HCT116 (cell line): ENCODE measurements at regions not wholly inside any gene's neighbourhood (a gene's known extent, or its start where the extent isn't known, plus 50 kb on each side); places are given as distances from the start of the nearest gene placed in this dataset.

Experiments
- ATAC-seq: fragments of 200-7000 bp; cut with Tn5 transposase; 2 replicates; pipeline ENCODE4 v1.9.1; 2020; ENCODE audit warnings: mild to moderate bottlenecking, moderate library complexity
- BruUV-seq: library from RNA; stranded (reverse); fragments of 400-500 nt; replicated peaks from 2 replicates; lab custom pipeline; 2021; lab: Mats Ljungman, UMichigan
- CTCF ChIA-PET: fragments of 300-600 bp; sonication (Branson Sonifier 250); formaldehyde crosslinking; loops from one replicate; lab custom pipeline; 2021; ENCODE audit warnings: antibody characterized with exemption; lab: Charles Lee
- POLR2A ChIA-PET: fragments of 300-600, 350-600 bp; sonication (Branson Sonifier 250); formaldehyde crosslinking; loops from one replicate; lab custom pipeline; 2021; ENCODE audit warnings: antibody characterized with exemption; lab: Charles Lee
- RAD21 ChIA-PET, 2 experiments: fragments of 300-600 bp; sonication (Branson Sonifier 250); formaldehyde crosslinking; loops; one replicate each; lab custom pipeline; 2023; ENCODE audit warnings: low total read pairs in 2 of 2; ENCODE audit not compliant: uncharacterized antibody in 2 of 2, unreplicated experiment in 2 of 2, low non-redundant PET in 1 of 2; lab: Charles Lee
- DNase-seq: peaks from one replicate; pipeline ENCODE4 v3.0.0-alpha.2; 2010; ENCODE audit warnings: low read depth, low spot score
- H2AFZ ChIP-seq: fragments of 200-600 bp; shearing (Covaris generic), sonication (generic); 2 replicates; pipeline ENCODE4 v1.6.1; 2017; ENCODE audit warnings: low read depth, mixed run types, mixed read lengths, antibody characterized with exemption, low read length; ENCODE audit not compliant: poor library complexity, severe bottlenecking
- H3K27ac ChIP-seq: 2 replicates; pipeline ENCODE4 v1.5.1; 2012; ENCODE audit warnings: low read depth, low read length
- H3K27me3 ChIP-seq: fragments of 200-600 bp; sonication (generic); 2 replicates; pipeline ENCODE4 v1.6.1; 2016; ENCODE audit warnings: mixed run types, low read length, mixed read lengths; ENCODE audit not compliant: insufficient read depth
- H3K36me3 ChIP-seq, 2 experiments: fragments of 200-500 bp in 1 of 2; fragments of 200-600 bp in 1 of 2; sonication (Bioruptor generic) in 1 of 2; sonication (generic) in 1 of 2; 2 replicates each; pipeline versions ENCODE4 v1.5.1 to v1.6.1; 2014 to 2016; ENCODE audit warnings: low read length in 2 of 2, inconsistent platforms in 1 of 2, mixed read lengths in 1 of 2, mixed run types in 1 of 2; ENCODE audit not compliant: insufficient read depth in 2 of 2, control insufficient read depth in 1 of 2
- H3K4me1 ChIP-seq, 2 experiments: fragments of 200-600 bp in 1 of 2; sonication (generic) in 1 of 2; 2 replicates each; pipeline versions ENCODE4 v1.5.1 to v1.6.1; 2012 to 2017; ENCODE audit warnings: low read length in 2 of 2, inconsistent platforms in 1 of 2, mild to moderate bottlenecking in 1 of 2, mixed read lengths in 1 of 2, mixed run types in 1 of 2, moderate library complexity in 1 of 2; ENCODE audit not compliant: insufficient read depth in 2 of 2, control insufficient read depth in 1 of 2
- H3K4me2 ChIP-seq: fragments of 200-600 bp; sonication (generic); 2 replicates; pipeline ENCODE4 v1.6.1; 2017; ENCODE audit warnings: mixed run types, low read length, mixed read lengths
- H3K4me3 ChIP-seq, 2 experiments: fragments of 200-600 bp in 1 of 2; sonication (generic) in 1 of 2; replicated peaks in 1 of 2; 2 replicates each; pipeline ENCODE4 v1.5.1; 2011 to 2016; ENCODE audit warnings: low read length in 2 of 2, control low read depth in 1 of 2, low read depth in 1 of 2, mild to moderate bottlenecking in 1 of 2, mixed read lengths in 1 of 2, mixed run types in 1 of 2
- H3K79me2 ChIP-seq: fragments of 200-600 bp; sonication (generic); 2 replicates; pipeline ENCODE4 v1.6.1; 2017; ENCODE audit warnings: mild to moderate bottlenecking, mixed run types, low read length, moderate library complexity, mixed read lengths; ENCODE audit not compliant: insufficient read depth
- H3K9ac ChIP-seq: fragments of 200-600 bp; sonication (generic); 2 replicates; pipeline ENCODE4 v1.6.1; 2016; ENCODE audit warnings: low read length, mixed read lengths
- H3K9me2 ChIP-seq: fragments of 200-600 bp; sonication (generic), shearing (Covaris generic); 2 replicates; pipeline ENCODE4 v1.6.1; 2017; ENCODE audit warnings: mixed run types, mild to moderate bottlenecking, moderate library complexity; ENCODE audit not compliant: insufficient read depth
- H3K9me3 ChIP-seq, 2 experiments: fragments of 200-500 bp in 1 of 2; fragments of 200-600 bp in 1 of 2; sonication (Bioruptor generic) in 1 of 2; sonication (generic) in 1 of 2; 2 replicates each; pipeline ENCODE4 v1.6.1; 2014 to 2017; ENCODE audit warnings: low read length in 2 of 2, mixed read lengths in 2 of 2, inconsistent platforms in 1 of 2, low read depth in 1 of 2, mild to moderate bottlenecking in 1 of 2, mixed run types in 1 of 2, moderate library complexity in 1 of 2; ENCODE audit not compliant: control insufficient read depth in 1 of 2, insufficient read depth in 1 of 2
- H4K20me1 ChIP-seq: fragments of 200-600 bp; sonication (generic), shearing (Covaris generic); 2 replicates; pipeline ENCODE4 v1.6.1; 2017; ENCODE audit warnings: mixed run types, mild to moderate bottlenecking, moderate library complexity; ENCODE audit not compliant: insufficient read depth
- CBX3 ChIP-seq: IDR thresholded peaks from 2 replicates; pipeline ENCODE4 v1.6.1; 2012; ENCODE audit warnings: low read depth
- EGR1 ChIP-seq: IDR thresholded peaks from 2 replicates; pipeline ENCODE4 v1.6.1; 2012; ENCODE audit warnings: low read depth
- EZH2 ChIP-seq: fragments of 200-600 bp; sonication (generic); IDR thresholded peaks from 2 replicates; pipeline ENCODE4 v1.6.1; 2017; ENCODE audit warnings: antibody characterized with exemption, mixed run types
- EZH2phosphoT487 ChIP-seq: fragments of 200-600 bp; IDR thresholded peaks from 2 replicates; pipeline ENCODE4 v1.6.1; 2018; ENCODE audit warnings: antibody characterized with exemption, borderline replicate concordance
- JUND ChIP-seq: IDR thresholded peaks from 2 replicates; pipeline ENCODE4 v1.6.1; 2012
- POLR2A ChIP-seq: IDR thresholded peaks from 2 replicates; pipeline ENCODE4 v1.7.0; 2011; ENCODE audit warnings: borderline replicate concordance; ENCODE audit not compliant: insufficient read depth, insufficient read length; ENCODE audit errors: extremely low read depth
- POLR2AphosphoS5 ChIP-seq: IDR thresholded peaks from 2 replicates; pipeline ENCODE4 v1.6.1; 2011; ENCODE audit warnings: mild to moderate bottlenecking, low read depth, low read length, moderate library complexity
- RAD21 ChIP-seq: IDR thresholded peaks from 2 replicates; pipeline ENCODE4 v1.6.1; 2012; ENCODE audit warnings: low read depth, mild to moderate bottlenecking
- SIN3A ChIP-seq: IDR thresholded peaks from 2 replicates; pipeline ENCODE4 v1.6.1; 2012; ENCODE audit warnings: low read depth
- SP1 ChIP-seq: IDR thresholded peaks from 2 replicates; pipeline ENCODE4 v1.6.1; 2012; ENCODE audit warnings: low read depth
- SRF ChIP-seq: IDR thresholded peaks from 2 replicates; pipeline ENCODE4 v1.6.1; 2012; ENCODE audit warnings: low read depth
- YY1 ChIP-seq: IDR thresholded peaks from 2 replicates; pipeline ENCODE4 v1.6.1; 2011; ENCODE audit warnings: low read length, low read depth, moderate library complexity, mild to moderate bottlenecking; ENCODE audit not compliant: insufficient replicate concordance; ENCODE audit errors: extremely low read depth
- ZFX ChIP-seq: fragments of 450-650 bp; IDR thresholded peaks from 2 replicates; pipeline ENCODE4 v1.6.1; 2017
- ZNF274 ChIP-seq: fragments of 200-500 bp; sonication (Bioruptor generic); IDR thresholded peaks from 2 replicates; pipeline ENCODE4 v1.6.1; 2014; ENCODE audit warnings: mild to moderate bottlenecking, low read depth, low read length, inconsistent platforms
- intact Hi-C: fragments of 100-400 bp; cut with micrococcal nuclease; formaldehyde crosslinking; loops from 2 replicates; pipeline ENCODE4 v1.10.0; 2022
- TF ChIP-seq, protein P1 (sequence below): IDR thresholded peaks from 2 replicates; pipeline ENCODE4 v1.6.1; 2012
- TF ChIP-seq, protein P2 (sequence below): IDR thresholded peaks from 2 replicates; pipeline ENCODE4 v1.6.1; 2012
- TF ChIP-seq, protein P3 (sequence below), 3 experiments: fragments of 200-600 bp in 1 of 3; sonication (generic) in 1 of 3; IDR thresholded peaks in 2 of 3; conservative IDR thresholded peaks in 1 of 3; 2 replicates each; pipeline ENCODE4 v1.5.1; 2012 to 2017; ENCODE audit warnings: low read depth in 2 of 3, low read length in 2 of 3, antibody characterized with exemption in 1 of 3, borderline replicate concordance in 1 of 3, control low read depth in 1 of 3, mild to moderate bottlenecking in 1 of 3, mixed read lengths in 1 of 3, mixed run types in 1 of 3, moderate library complexity in 1 of 3; ENCODE audit not compliant: insufficient read depth in 1 of 3
- TF ChIP-seq, protein P4 (sequence below): IDR thresholded peaks from 2 replicates; pipeline ENCODE4 v1.6.1; 2011; ENCODE audit warnings: mild to moderate bottlenecking, low read length, moderate library complexity; ENCODE audit not compliant: insufficient replicate concordance; ENCODE audit errors: extremely low read depth
- TF ChIP-seq, protein P5 (sequence below): IDR thresholded peaks from 2 replicates; pipeline ENCODE4 v1.6.1; 2012; ENCODE audit warnings: low read depth

DNA sequence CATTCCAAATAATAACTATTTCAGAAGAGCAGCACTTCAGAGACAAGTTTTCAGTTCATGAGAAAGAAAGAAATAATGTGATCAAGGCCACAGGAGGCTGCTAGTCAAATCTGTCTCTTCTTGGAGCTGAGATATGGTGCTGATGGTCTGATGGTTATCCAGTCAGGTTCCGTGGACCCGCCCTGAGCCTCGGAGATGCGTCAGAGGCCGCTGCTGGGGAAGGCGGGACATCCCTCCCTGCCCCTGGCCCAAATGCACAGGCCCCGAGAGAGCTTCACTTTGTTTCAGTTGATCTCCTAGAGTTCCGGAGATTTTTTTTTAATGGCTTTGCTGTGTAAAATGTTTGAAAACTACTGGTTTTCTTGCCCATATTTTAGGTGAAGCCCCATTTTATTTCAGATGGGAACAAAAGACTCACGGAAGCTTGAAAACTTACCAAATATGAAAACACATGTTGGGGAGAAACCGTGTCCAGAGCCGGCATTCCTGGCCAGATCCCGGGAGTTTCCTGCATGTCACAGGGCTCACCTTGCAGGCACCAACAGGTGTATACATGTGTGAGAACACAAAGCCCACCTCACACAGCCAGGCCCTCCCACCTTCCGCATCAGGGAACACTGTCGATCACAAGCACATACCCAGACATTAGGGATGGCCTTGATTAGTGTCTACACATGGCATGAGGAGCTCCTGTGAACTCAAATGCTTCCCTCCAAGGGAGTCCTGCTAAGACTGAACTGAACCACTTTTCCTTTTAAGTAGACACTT lies 499.0 kb downstream of the TCERG1L start:
- BruUV-seq = no TSS peak
- no peaks in the 10 kb centered on the region for H4K20me1 ChIP-seq
- no peaks in the 10 kb centered on the region for H3K36me3 ChIP-seq
- TF ChIP-seq, protein P1, sequence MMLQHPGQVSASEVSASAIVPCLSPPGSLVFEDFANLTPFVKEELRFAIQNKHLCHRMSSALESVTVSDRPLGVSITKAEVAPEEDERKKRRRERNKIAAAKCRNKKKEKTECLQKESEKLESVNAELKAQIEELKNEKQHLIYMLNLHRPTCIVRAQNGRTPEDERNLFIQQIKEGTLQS = no peak
- TF ChIP-seq SRF (no peak), POLR2A (no peak), ZNF274 (no peak), SIN3A (no peak), SP1 (no peak), RAD21 (no peak), EZH2 (no peak), POLR2AphosphoS5 (no peak), CBX3 (no peak), YY1 (no peak), EZH2phosphoT487 (no peak), EGR1 (no peak), JUND (no peak), ZFX (no peak)
- TF ChIP-seq, protein P2, sequence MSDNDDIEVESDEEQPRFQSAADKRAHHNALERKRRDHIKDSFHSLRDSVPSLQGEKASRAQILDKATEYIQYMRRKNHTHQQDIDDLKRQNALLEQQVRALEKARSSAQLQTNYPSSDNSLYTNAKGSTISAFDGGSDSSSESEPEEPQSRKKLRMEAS = no peak
- TF ChIP-seq, protein P3, sequence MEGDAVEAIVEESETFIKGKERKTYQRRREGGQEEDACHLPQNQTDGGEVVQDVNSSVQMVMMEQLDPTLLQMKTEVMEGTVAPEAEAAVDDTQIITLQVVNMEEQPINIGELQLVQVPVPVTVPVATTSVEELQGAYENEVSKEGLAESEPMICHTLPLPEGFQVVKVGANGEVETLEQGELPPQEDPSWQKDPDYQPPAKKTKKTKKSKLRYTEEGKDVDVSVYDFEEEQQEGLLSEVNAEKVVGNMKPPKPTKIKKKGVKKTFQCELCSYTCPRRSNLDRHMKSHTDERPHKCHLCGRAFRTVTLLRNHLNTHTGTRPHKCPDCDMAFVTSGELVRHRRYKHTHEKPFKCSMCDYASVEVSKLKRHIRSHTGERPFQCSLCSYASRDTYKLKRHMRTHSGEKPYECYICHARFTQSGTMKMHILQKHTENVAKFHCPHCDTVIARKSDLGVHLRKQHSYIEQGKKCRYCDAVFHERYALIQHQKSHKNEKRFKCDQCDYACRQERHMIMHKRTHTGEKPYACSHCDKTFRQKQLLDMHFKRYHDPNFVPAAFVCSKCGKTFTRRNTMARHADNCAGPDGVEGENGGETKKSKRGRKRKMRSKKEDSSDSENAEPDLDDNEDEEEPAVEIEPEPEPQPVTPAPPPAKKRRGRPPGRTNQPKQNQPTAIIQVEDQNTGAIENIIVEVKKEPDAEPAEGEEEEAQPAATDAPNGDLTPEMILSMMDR (IDR thresholded peaks at IDR 0.05 in 2 of 3, conservative IDR thresholded peaks at IDR 0.05 in 1 of 3; ENCODE audit: borderline replicate concordance in 1 of 3, insufficient read depth in 1 of 3, low read depth in 2 of 3, low read length in 2 of 3) = no peak
- TF ChIP-seq, protein P4, sequence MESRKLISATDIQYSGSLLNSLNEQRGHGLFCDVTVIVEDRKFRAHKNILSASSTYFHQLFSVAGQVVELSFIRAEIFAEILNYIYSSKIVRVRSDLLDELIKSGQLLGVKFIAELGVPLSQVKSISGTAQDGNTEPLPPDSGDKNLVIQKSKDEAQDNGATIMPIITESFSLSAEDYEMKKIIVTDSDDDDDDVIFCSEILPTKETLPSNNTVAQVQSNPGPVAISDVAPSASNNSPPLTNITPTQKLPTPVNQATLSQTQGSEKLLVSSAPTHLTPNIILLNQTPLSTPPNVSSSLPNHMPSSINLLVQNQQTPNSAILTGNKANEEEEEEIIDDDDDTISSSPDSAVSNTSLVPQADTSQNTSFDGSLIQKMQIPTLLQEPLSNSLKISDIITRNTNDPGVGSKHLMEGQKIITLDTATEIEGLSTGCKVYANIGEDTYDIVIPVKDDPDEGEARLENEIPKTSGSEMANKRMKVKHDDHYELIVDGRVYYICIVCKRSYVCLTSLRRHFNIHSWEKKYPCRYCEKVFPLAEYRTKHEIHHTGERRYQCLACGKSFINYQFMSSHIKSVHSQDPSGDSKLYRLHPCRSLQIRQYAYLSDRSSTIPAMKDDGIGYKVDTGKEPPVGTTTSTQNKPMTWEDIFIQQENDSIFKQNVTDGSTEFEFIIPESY = no peak
- TF ChIP-seq, protein P5, sequence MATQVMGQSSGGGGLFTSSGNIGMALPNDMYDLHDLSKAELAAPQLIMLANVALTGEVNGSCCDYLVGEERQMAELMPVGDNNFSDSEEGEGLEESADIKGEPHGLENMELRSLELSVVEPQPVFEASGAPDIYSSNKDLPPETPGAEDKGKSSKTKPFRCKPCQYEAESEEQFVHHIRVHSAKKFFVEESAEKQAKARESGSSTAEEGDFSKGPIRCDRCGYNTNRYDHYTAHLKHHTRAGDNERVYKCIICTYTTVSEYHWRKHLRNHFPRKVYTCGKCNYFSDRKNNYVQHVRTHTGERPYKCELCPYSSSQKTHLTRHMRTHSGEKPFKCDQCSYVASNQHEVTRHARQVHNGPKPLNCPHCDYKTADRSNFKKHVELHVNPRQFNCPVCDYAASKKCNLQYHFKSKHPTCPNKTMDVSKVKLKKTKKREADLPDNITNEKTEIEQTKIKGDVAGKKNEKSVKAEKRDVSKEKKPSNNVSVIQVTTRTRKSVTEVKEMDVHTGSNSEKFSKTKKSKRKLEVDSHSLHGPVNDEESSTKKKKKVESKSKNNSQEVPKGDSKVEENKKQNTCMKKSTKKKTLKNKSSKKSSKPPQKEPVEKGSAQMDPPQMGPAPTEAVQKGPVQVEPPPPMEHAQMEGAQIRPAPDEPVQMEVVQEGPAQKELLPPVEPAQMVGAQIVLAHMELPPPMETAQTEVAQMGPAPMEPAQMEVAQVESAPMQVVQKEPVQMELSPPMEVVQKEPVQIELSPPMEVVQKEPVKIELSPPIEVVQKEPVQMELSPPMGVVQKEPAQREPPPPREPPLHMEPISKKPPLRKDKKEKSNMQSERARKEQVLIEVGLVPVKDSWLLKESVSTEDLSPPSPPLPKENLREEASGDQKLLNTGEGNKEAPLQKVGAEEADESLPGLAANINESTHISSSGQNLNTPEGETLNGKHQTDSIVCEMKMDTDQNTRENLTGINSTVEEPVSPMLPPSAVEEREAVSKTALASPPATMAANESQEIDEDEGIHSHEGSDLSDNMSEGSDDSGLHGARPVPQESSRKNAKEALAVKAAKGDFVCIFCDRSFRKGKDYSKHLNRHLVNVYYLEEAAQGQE = no peak
- no peak for DNase-seq
- H3K9me2 ChIP-seq = no peaks in the 10 kb centered on the region
- H3K27me3 ChIP-seq = no peaks in the 10 kb centered on the region
- ChIA-PET RAD21 (no interaction called here), CTCF (no interaction called here), POLR2A (no interaction called here)
- no peak overlapping the region for H3K27ac ChIP-seq
- H3K79me2 ChIP-seq = no peaks in the 10 kb centered on the region
- no peak overlapping the region for H3K4me2 ChIP-seq
- intact Hi-C loops = no loop called here
- no peaks in the 10 kb centered on the region for H3K4me1 ChIP-seq
- no peak overlapping the region for H2AFZ ChIP-seq
- ATAC-seq = no peak
- H3K9ac ChIP-seq = no peak overlapping the region
- no peak overlapping the region for H3K4me3 ChIP-seq
- H3K9me3 ChIP-seq = no peaks in the 10 kb centered on the region
